RWPE2 (cell line): ENCODE measurements at regions not wholly inside any gene's neighbourhood (a gene's known extent, or its start where the extent isn't known, plus 50 kb on each side); places are given as distances from the start of the nearest gene placed in this dataset.

Experiments used
- ATAC-seq: fragments of 200-7000 bp; cut with Tn5 transposase; 3 replicates; pipeline ENCODE4 v1.9.1; 2021; ENCODE audit warnings: low read depth
- DNase-seq: peaks from one replicate; pipeline ENCODE4 v3.0.0-alpha.2; 2020; ENCODE audit warnings: low spot score
- H3K27ac ChIP-seq: fragments of 450-650 bp; 2 replicates; pipeline ENCODE4 v1.5.1; 2017; ENCODE audit warnings: mild to moderate bottlenecking; ENCODE audit not compliant: poor library complexity, severe bottlenecking
- H3K27me3 ChIP-seq: fragments of 250-450 bp; sonication (Bioruptor Pico); 2 replicates; pipeline ENCODE4 v1.5.1; 2021; ENCODE audit warnings: mild to moderate bottlenecking, moderate library complexity; ENCODE audit not compliant: insufficient read depth, poor library complexity, severe bottlenecking
- H3K36me3 ChIP-seq: fragments of 250-450 bp; sonication (Bioruptor Pico); 2 replicates; pipeline ENCODE4 v1.5.1; 2020; ENCODE audit warnings: low read depth, mild to moderate bottlenecking, moderate library complexity
- H3K4me1 ChIP-seq: fragments of 250-450 bp; sonication (Bioruptor Pico); 2 replicates; pipeline ENCODE4 v1.5.1; 2021; ENCODE audit warnings: mild to moderate bottlenecking, moderate library complexity; ENCODE audit not compliant: insufficient read depth, poor library complexity, severe bottlenecking
- H3K4me3 ChIP-seq: fragments of 250-450 bp; sonication (Bioruptor Pico); 2 replicates; pipeline ENCODE4 v1.5.1; 2021; ENCODE audit warnings: mild to moderate bottlenecking, moderate library complexity; ENCODE audit not compliant: severe bottlenecking
- H3K9me3 ChIP-seq: fragments of 250-450 bp; sonication (Bioruptor Pico); 2 replicates; pipeline ENCODE4 v1.5.1; 2021; ENCODE audit warnings: mild to moderate bottlenecking, moderate library complexity; ENCODE audit not compliant: severe bottlenecking
- CTCF ChIP-seq: fragments of 450-650 bp; IDR thresholded peaks from one replicate; pipeline ENCODE4 v1.5.1; 2017; ENCODE audit warnings: mild to moderate bottlenecking, moderate library complexity; ENCODE audit not compliant: poor library complexity, severe bottlenecking

GRCh38 chr1:106746448-106747085, 309.9 kb upstream of the PRMT6 start:
- no peaks in the 10 kb centered on the region for H3K4me1 ChIP-seq
- no peak for TF ChIP-seq CTCF
- H3K27me3 ChIP-seq, result no peaks in the 10 kb centered on the region
- H3K27ac ChIP-seq, result no peak overlapping the region
- no peak overlapping the region for H3K4me3 ChIP-seq
- no peaks in the 10 kb centered on the region for H3K9me3 ChIP-seq
- no peaks in the 10 kb centered on the region for H3K36me3 ChIP-seq
- ATAC-seq (no peak), DNase-seq (no peak)

GRCh38 chr1:106747232-106747631, 309.2 kb upstream of the PRMT6 start:
- Histone ChIP-seq H3K4me3 (no peak overlapping the region), H3K27me3 (no peaks in the 10 kb centered on the region), H3K27ac (no peak overlapping the region), H3K36me3 (no peaks in the 10 kb centered on the region), H3K9me3 (no peaks in the 10 kb centered on the region), H3K4me1 (no peaks in the 10 kb centered on the region)
- DNase-seq (no peak), ATAC-seq (no peak)
- no peak for TF ChIP-seq CTCF

- DNase-seq (no peak), ATAC-seq (no peak)
- no peak for TF ChIP-seq CTCF
- Histone ChIP-seq H3K4me3 (no peak overlapping the region), H3K9me3 (no peaks in the 10 kb centered on the region), H3K27me3 (no peaks in the 10 kb centered on the region), H3K4me1 (no peaks in the 10 kb centered on the region), H3K36me3 (no peaks in the 10 kb centered on the region), H3K27ac (no peak overlapping the region)
Measured at GRCh38 chr1:106747791-106748190, 308.7 kb upstream of the PRMT6 start.

GRCh38 chr1:106748606-106749005, 307.9 kb upstream of the PRMT6 start:
- Histone ChIP-seq H3K4me1 (no peaks in the 10 kb centered on the region), H3K27me3 (no peaks in the 10 kb centered on the region), H3K27ac (no peak overlapping the region), H3K9me3 (no peaks in the 10 kb centered on the region), H3K36me3 (no peaks in the 10 kb centered on the region), H3K4me3 (no peak overlapping the region)
- no peak for DNase-seq
- ATAC-seq, result no peak
- no peak for TF ChIP-seq CTCF

- Histone ChIP-seq H3K27ac (no peak overlapping the region), H3K36me3 (no peaks in the 10 kb centered on the region), H3K9me3 (no peaks in the 10 kb centered on the region), H3K4me3 (no peak overlapping the region), H3K4me1 (no peaks in the 10 kb centered on the region), H3K27me3 (no peaks in the 10 kb centered on the region)
- no peak for ATAC-seq
- no peak for DNase-seq
- TF ChIP-seq CTCF, result no peak
Measured at GRCh38 chr1:106749491-106749890, 307.0 kb upstream of the PRMT6 start.
